ENCODE measurements at regions not wholly inside any gene's neighbourhood (a gene's known extent, or its start where the extent isn't known, plus 50 kb on each side); places are given as distances from the start of the nearest gene placed in this dataset.
"Not testable (repeated sequence)": the region's sequence is repeated elsewhere in the genome, so short reads cannot be mapped to it uniquely, and the experiment has no call there.

GRCh38 chr4:137968956-137969678 is 273.0 kb downstream of the SLC7A11 start:
- DNase-seq (ENCODE audit: low spot score): no peak
- in situ Hi-C loops (cut with HindIII; ENCODE audit: low sequenced_read_pairs): no loop called here

- no peak for DNase-seq (ENCODE audit: low spot score)
- in situ Hi-C loops (cut with HindIII; ENCODE audit: low sequenced_read_pairs): no loop called here
These were observed 274.5 kb downstream of the SLC7A11 start for GRCh38 chr4:137967480-137968190.

- DNase-seq (ENCODE audit: low spot score): no peak
- in situ Hi-C loops (cut with HindIII; ENCODE audit: low sequenced_read_pairs): no loop called here
These were observed 275.6 kb downstream of the SLC7A11 start for GRCh38 chr4:137966504-137966903.

GRCh38 chr4:137961051-137961438 is 281.1 kb downstream of the SLC7A11 start:
- in situ Hi-C loops (cut with HindIII; ENCODE audit: low sequenced_read_pairs): no loop called here
- no peak for DNase-seq (ENCODE audit: low spot score)

- in situ Hi-C loops (cut with HindIII; ENCODE audit: low sequenced_read_pairs): no loop called here
- no peak for DNase-seq (ENCODE audit: low spot score)
These were observed 281.6 kb downstream of the SLC7A11 start for GRCh38 chr4:137960371-137961050.

- in situ Hi-C loops (cut with HindIII; ENCODE audit: low sequenced_read_pairs): no loop called here
- DNase-seq (ENCODE audit: low spot score): no peak
These were observed 284.3 kb downstream of the SLC7A11 start for GRCh38 chr4:137957806-137958205.

GRCh38 chr4:137956256-137956655 is 285.9 kb downstream of the SLC7A11 start:
- in situ Hi-C loops (cut with HindIII; ENCODE audit: low sequenced_read_pairs): no loop called here
- DNase-seq (ENCODE audit: low spot score): no peak

GRCh38 chr4:137955595-137955994 is 286.6 kb downstream of the SLC7A11 start:
- in situ Hi-C loops (cut with HindIII; ENCODE audit: low sequenced_read_pairs): no loop called here

GRCh38 chr4:137952116-137952515 is 290.0 kb downstream of the SLC7A11 start:
- in situ Hi-C loops (cut with HindIII; ENCODE audit: low sequenced_read_pairs): no loop called here
- DNase-seq (ENCODE audit: low spot score): no peak

More at GRCh38 chr4:137955595-137955994, 286.6 kb downstream of the SLC7A11 start:
- DNase-seq (ENCODE audit: low spot score): no peak

- in situ Hi-C loops (cut with HindIII; ENCODE audit: low sequenced_read_pairs): no loop called here
- DNase-seq (ENCODE audit: low spot score): no peak
These were observed 291.9 kb downstream of the SLC7A11 start for GRCh38 chr4:137950286-137950685.

GRCh38 chr4:137949746-137950145 is 292.4 kb downstream of the SLC7A11 start:
- in situ Hi-C loops (cut with HindIII; ENCODE audit: low sequenced_read_pairs): no loop called here
- DNase-seq (ENCODE audit: low spot score): no peak

- in situ Hi-C loops (cut with HindIII; ENCODE audit: low sequenced_read_pairs): no loop called here
- no peak for DNase-seq (ENCODE audit: low spot score)
These were observed 295.5 kb downstream of the SLC7A11 start for GRCh38 chr4:137946453-137947174.

- in situ Hi-C loops (cut with HindIII; ENCODE audit: low sequenced_read_pairs); DNase-seq (ENCODE audit: low spot score): not testable (repeated sequence)
These were observed 299.3 kb downstream of the SLC7A11 start for GRCh38 chr4:137942815-137943214.

- in situ Hi-C loops (cut with HindIII; ENCODE audit: low sequenced_read_pairs); DNase-seq (ENCODE audit: low spot score): not testable (repeated sequence)
These were observed 300.1 kb downstream of the SLC7A11 start for GRCh38 chr4:137942015-137942515.

- no peak for DNase-seq (ENCODE audit: low spot score)
- in situ Hi-C loops (cut with HindIII; ENCODE audit: low sequenced_read_pairs): no loop called here
These were observed 307.2 kb downstream of the SLC7A11 start for GRCh38 chr4:137934911-137935310.

GRCh38 chr4:137934046-137934445 is 308.1 kb downstream of the SLC7A11 start:
- in situ Hi-C loops (cut with HindIII; ENCODE audit: low sequenced_read_pairs): no loop called here
- no peak for DNase-seq (ENCODE audit: low spot score)

GRCh38 chr4:137927972-137928371 is 314.2 kb downstream of the SLC7A11 start:
- in situ Hi-C loops (cut with HindIII; ENCODE audit: low sequenced_read_pairs): no loop called here

GRCh38 chr4:137923494-137923893 is 318.7 kb downstream of the SLC7A11 start:
- DNase-seq (ENCODE audit: low spot score): no peak
- in situ Hi-C loops (cut with HindIII; ENCODE audit: low sequenced_read_pairs): no loop called here

More at GRCh38 chr4:137927972-137928371, 314.2 kb downstream of the SLC7A11 start:
- no peak for DNase-seq (ENCODE audit: low spot score)

- no peak for DNase-seq (ENCODE audit: low spot score)
- in situ Hi-C loops (cut with HindIII; ENCODE audit: low sequenced_read_pairs): no loop called here
These were observed 319.4 kb downstream of the SLC7A11 start for GRCh38 chr4:137922721-137923120.

All from G401 (cell line).